Germinal center (tissue), 1 donor: ENCODE measurements at regions not wholly inside any gene's neighbourhood (a gene's known extent, or its start where the extent isn't known, plus 50 kb on each side); places are given as distances from the start of the nearest gene placed in this dataset.

Experiments
- DNase-seq: peaks from one replicate; pipeline ENCODE4 v3.0.0; 2012; ENCODE audit warnings: mixed read lengths, low spot score

DNA sequence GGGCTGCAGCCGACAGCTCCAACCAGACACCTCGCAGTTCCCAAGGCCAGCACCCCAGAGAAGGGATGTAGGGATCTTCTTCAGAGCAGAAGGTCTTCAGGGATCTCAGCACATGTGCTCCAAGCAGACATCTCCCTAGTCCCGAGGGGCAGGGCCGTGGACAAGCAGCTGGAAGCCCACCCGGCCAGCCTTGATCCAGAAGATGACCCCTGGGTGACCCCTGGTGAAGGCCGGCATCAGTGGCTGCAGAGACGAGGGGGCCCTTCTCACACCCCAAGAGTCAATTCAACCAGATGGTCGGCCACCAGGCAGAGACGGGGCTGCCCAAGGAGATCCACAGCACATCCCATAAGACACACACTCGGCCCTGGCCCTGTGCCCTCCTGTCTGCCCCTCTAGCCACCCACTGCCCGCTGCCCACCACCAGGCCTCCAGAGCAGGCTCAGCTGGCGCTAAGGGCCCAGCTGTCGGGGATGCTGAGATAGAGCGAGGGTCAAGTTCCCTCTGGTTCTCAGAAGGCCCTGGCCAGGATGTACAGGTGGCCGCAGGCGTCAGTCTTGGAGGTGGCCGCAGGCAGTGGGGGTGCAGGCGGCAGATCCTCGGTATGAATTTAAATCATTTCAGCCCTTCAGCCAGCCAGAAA, 168.3 kb downstream of the BRD1 start:
- DNase-seq, result no peak

DNA sequence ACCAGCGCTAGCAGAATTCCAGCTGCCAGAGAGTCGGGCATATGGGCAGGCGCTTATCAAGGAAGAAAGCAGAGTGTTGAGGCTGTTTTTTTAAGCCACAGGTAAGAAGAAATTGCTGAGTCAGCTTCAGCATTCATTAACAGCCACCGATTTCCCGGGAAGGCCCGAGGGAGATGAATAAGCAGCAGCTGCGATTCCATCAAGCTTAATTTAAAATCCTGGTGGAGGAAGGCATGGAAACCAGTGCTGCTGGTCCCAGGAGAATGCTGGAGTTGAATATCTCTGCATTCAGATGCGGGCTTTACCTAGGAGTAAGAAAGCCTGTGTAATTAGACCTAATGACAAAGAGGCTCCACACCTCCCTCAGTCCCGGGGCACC, 168.8 kb downstream of the BRD1 start:
- DNase-seq, result no peak

DNA sequence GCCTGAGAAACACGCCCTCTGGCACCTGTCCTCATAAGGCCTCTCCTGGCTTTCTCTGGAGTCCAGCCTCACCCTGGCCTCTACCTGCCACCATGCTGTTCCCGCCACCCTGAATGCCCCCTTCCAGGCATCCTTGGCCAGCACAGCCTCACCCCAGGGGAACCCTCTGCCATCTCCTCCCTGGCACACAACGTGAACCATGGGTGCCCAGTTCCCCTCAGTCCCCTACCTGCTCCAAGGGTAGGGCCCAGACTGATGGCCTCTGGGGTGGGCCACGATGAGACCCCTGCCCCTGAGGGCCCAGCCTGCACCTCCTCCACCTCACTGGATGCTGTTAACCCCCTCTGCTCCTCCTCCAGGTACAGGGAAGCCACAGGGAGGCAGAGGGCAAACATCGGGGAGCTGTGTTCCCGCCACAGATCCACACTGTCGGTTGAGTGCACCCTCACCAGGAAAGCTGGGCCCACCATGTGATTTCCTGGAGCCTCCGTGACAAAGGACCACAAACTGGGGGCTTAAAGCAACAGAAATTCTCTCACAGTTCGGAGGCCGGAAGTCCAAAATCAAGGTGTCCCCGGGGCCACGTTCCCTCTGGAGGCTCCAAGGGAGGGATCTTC, 169.6 kb downstream of the BRD1 start:
- DNase-seq, result no peak

DNA sequence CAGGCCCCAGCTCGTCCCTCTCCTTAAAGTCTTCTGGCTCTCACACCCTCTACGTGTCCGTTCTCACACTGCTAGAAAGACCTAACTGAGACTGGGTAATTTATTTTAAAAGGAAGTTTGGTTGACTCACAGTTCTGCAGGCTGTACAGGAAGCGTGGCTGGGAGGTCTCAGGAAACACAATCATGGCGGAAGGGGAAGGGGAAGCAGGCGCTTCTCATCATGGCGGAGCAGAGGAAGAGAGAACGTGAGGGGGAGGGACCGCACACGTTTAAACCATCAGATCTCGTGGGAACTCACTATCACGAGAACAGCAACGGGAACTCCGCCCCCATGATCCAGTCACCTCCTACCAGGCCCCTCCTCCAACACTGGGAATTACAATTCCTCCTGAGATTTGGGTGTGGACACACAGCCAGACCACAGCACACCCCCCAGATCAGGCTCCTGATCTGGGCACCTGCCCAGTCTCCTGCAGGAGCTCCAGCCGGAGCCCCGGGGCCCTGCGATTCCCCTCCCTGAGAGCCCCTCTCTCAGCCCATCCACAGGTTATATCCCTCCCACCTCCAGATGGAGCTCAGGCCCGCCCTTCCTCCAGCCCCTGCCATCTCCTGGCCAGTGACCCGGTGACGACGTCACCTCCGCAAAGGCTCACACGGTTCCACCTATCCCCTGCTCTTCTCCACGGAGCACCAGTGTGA, 170.2 kb downstream of the BRD1 start:
- peak; percentile 74 for DNase-seq

DNA sequence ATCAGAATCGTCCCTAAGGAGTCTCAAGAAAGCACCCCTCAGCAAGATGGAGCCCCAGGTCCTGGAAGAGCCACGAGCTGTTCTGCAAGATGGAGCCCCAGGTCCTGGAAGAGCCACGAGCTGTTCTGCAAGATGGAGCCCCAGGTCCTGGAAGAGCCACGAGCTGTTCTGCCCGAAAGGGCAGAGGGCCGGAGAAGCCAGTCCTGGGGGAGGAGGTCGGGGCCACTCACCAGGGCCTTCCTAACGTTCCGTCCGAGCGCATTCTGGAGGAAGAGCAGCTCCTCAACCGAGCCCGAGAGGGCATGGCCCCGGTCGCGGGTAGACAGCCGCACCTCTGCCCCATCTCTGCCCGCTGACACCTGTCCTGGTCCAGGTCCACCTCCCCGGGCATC, 170.8 kb downstream of the BRD1 start:
- peak; percentile 53 for DNase-seq

DNA sequence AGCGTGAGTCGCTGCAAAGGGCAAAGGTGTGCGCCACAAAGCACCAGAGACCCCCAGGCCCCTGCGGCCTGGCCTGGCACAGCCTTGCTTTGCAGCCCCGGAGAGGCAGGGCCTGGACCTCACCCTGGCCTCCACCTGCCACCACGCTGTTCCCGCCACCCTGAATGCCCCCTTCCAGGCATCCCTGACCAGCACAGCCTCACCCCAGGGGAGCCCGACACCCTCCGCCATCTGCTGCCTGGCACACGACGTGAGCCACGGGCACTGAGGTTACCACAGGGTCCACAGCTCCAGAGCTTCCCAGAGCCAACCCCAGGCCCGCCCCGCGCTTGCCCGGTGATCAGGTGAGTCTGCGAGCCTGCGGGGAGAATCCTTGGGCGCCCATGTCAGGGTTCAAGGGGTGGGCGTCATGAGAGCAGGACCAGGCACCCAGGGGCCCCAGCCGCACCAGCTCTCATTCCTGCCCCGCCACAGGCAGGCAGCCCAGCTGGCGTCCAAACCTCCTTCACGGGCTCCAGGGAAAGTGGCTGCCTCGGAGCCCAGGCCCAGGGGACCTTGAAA, 171.3 kb downstream of the BRD1 start:
- DNase-seq, result no peak

DNA sequence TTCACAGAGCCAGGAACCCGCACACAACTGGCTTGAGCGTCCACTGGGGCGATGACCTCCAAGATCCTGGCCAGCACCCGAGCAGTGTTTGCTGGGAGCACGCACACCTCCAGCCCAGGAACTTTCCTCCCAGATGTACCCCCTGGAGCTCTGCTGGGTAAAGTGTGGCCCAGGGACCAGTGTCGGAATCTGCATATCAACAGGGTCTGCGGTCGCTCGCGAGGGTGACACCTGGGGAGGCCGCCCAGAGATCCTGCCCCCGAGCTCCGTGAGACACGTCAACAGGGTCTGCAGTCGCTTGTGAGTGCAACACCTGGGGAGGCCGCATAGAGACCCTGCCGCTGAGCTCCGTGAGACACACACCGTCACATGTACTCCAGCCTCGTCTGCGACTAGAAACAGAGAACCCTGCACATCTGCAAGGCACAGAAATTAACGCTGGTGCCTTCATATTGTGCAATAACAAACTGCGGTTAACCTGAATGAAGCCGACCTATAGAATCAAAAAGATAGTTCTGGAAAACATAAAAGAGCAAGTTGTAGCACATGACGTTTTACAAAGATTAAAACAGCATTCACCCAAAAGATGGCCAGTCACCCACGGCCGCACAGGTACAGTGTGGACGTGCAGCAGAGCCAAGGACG, 172.4 kb downstream of the BRD1 start:
- DNase-seq, result no peak

DNA sequence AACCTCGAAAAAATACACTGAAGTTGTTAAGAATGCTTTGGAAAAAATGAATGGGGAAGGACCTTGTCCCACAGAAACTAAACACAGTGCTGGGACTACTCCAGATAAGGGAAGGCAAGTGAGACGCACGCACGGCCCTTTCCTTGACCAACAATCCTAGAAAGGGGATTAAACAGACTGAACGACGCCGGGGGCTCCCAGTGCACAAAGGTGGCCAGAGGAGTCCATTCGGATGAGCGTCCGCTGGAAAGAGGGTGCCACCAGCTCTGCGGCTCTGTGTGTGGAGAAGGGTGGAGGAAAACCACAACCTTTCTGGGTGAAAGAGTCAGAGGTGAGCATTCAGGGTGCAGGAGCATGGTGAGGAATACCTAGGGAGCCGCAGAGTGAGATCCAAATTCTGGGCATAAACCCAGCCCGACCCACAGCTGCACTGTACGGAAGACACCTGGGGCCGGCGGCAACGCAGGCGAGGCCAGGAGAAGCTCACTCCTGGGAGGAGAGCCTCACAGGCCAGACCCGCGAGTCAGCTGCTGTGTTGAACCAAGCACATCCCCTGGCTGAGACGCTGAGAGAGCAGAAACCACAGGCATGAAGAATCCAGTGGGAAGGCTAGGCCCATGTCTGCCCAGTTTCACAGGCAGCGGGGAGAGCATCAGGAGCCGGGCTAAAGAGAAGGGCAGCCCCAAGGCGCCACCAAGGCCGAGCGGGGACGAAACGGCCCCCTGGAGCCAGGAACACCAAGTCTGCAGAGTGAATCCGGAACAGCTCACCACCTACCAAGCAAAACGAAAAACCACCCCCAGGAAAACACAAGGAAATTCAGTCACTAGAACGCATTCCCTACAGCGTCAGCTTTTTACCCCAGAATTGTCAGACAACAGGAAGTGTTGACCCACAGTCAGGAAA, 177.1 kb downstream of the BRD1 start:
- no peak for DNase-seq

DNA sequence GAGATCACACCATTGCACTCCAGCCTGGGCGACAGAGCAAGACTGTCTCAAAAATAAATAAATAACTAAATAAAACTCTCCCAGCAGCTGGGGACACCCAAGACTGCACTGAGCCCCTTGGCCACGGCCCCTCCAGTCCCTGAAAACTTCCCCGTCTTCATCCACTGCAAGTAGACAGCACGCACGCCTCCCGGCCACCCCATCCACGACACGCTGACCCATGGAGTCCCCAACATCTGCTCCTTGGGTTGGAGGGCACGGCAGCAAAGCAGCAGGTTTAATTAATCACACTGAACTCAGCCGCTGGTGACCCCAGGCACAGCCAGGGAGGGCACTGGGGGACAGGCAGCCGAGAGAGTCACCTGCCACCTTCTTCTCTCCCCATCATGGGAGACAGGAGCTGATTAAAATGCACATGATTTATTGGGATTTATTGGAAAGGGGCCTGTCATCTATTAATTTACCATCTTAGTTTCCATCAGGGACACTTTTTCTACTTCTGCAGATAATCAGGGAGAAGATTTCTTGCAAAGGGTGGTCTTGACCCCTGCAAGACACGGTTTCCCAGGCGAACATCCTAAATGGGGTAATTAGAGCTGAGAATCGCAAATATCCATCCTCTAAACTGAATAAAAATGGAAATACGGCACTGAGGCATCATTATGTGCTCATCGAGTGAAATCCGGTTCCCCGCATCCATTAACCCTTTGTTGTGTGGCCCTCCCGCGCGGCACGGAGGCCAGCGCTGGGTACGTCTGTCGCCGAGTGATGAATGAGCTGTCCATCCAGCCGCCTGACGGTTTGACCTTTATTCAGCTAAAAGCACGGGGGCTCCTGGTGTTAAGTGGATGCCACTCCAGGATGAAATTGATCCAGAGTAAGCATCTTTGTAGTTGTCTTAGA, 178.3 kb downstream of the BRD1 start:
- DNase-seq, result no peak

DNA sequence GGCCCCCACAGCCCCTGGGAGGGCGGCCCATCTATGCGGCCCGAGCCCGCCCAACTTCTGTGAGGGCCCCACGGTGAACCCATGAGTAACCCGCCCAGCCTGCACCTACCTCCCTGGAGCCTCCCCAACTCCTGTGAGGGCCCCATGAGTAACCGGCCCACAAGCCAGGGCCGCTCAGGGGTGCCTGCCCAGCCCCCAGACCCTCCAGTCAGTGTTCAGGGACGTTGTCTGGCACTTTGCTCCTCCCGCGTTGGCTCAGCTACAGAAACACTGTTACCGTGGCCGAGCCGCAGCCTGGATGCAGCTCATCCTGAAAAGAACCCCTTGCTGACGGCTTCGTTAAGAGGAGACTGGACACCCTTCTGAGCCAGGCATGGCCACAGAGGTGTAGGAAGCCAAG, 179.6 kb downstream of the BRD1 start:
- no peak for DNase-seq

DNA sequence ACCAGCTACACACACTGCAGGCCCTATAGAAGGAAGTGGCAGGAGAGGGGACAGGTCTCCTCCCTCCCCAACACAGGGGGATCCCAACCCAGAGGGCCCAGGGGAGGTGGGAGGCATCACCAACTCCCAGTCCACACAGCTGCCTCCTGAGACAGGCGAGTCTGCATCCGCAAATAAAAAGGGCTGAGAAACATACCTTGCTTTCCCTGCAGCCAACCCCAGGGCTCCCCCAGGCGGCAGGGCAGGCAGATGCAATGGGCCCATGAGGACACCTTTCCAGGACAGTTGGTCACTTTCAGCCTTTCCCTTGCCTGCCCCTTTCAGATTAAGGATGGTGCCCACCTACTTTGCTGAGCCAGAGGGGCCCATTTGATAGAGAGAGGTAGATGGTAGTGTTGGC, 180.0 kb downstream of the BRD1 start:
- DNase-seq, result no peak

DNA sequence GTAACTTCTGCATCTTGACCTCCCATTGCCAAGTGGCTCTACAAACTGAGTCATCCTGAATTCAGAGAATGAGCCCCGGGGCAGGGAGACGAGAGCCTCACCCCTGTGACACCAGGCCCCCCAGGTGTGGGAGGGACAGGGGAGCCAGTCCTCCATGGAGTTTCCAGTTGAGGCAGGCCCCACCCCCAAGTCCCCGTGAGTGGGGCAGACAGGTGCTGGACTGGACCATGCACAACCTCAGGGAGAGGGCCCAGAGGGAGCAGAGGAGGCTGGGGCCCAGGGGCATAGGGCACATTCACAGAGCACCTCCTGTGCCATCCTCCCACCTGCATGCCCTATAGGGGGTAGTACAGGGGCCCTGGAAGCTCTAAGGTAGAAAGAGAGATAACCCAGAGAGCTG, 180.8 kb downstream of the BRD1 start:
- no peak for DNase-seq

DNA sequence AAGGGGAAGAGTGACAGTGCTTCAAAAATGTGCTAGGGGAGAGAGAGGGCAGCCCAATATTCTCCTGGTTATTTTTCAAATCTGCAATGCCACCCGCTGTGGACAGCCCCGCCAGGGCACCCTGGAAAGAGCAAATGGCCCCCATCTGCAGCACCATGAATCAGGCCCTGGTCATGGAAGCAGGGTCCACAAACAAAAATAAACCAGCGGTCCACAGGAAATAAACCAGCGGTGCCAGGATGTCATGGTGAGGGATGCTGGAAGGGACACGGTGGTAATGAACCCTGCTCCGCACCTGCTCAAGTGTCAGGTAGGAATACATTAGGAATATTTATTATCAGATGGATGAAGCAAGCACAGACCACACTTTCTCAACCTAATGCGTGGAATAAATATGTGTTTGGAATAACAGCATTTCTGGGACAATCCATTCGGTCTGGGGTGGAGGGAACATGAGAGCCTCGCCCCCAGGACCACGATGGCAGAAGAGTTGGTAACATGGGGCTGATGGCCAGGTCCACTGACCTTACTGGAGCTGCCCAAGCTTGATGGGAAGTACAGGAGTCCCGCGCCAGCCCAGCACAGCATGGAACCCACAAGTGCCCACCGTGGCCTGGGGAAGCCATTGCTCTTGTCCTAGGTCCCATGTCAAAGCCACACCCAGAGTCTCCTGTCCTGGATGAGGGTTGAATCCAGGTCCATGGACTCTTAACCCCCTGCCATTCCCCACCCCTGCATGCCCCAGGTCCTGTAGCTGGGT, 181.7 kb downstream of the BRD1 start:
- DNase-seq, result no peak

DNA sequence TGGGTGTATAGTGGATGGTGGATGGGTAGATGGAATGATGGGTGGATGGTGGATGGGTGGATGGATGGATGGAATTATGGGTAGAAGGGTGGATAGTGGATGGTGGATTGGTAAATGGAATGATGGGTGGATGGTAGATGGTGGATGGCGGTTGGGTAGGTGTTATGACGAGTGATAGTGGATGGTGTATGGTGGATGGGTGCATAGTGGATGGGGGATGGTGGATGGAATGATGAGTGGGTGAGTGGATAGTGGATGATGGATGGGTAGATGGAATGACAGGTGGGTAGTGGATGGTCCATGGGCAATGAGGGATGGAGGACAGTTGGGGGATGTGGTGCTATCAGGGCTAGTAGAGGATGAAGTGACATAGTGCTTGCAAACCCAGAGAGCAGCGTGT, 182.4 kb downstream of the BRD1 start:
- no peak for DNase-seq

DNA sequence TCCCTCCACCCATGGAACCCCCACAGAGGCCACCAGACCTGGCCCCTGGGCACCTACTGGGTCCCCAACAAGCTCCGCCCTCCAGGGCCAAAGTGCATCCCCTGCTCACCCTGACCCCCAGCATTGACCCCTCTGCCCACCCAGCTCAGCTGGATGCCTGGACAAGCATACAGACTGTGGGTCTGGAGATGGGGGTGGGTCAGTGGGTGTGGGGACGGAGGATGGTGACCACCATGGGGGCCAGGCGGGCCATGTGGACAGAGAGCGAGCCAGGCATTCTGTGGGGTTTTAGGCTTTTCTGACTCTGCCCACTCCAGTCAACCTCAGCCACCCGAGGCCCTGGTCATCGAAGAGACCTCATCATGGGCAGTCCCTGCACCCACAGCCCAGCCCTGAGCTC, 183.7 kb downstream of the BRD1 start:
- DNase-seq, result no peak

DNA sequence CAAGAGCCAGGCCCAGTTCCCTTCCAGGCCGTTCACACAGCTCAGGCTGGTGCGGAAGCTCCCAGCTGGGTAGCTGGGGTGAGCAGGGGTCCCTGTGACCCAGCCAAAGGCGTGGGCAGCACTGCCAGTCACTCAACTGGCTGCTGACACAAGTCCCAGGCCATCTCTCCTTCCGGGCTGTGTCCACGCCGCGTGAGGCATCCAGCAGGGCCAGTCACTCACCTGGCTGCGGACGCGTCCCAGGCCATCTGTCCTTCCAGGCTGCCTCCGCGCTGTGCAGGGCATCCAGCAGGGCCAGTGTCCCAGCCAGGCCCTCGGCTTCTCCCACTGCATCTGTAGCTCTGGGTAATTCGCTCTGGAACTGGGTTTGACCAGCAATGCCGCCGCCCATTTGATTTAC, 184.2 kb downstream of the BRD1 start:
- DNase-seq, result no peak

DNA sequence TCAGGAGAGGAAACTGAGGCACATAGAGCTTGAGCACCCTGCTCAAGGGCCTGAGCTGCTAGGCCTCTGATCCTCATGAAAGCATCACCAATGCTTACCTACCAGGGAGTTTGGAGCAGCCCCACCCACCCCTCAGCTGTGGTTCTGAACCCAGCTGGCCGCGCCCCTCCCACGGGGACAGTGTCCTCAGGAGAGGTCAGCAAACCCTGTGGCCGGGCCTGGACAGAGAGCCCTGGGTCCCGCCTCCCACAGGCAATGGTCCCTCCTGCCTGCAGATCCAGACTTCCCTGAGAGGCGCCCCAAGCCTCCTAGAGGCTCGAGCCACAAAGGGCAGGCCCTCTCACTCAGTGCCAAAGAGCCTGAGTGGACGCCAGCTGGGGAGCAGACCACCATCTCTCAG, 184.9 kb downstream of the BRD1 start:
- DNase-seq, result no peak

DNA sequence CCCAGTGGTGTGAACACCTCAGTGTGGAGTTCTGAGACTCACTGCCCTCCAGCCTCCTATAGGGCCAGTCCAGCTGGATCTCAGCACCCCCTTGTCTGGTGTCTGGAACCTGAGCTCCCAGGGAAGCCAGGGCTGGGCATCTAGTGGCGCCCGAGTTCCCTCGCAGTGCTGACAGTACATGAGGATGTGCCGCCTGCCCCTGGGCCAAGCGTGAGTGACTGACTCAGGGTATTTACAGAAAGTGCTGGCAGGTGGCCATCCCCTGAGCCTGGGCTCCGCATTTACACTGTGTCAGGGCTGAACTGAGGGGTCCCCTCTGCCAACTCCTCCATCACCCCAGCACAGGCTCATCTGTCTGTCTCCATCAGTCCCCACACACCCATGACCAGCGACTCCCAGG, 185.3 kb downstream of the BRD1 start:
- DNase-seq, result no peak

DNA sequence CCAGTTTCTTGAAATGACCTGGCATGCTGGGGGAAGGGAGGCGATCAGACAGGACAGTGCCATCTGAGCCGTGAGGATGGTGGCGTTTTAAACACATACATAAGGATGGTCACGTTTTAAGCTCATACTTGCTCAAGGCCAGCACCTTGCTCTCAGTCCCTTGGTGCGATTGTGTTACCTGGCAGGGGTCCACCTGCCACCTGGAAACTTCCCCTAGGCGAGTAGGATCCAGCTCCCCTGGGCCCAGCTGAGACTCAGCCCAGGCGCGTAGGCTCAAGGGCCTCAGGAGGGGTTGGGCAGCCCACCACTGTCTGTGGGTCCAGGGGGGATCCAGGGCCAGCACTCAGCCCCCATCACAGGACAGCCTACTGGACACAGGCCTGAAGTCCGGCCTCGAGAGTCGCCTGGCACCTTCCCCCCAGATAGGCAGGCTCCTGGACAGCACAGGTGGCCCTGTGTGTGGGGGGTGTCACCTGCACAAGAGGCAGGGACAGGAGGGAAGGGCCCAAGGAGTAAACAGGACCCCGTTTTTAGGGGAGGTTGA, 185.8 kb downstream of the BRD1 start:
- DNase-seq, result no peak
